ENCODE measurements at regions not wholly inside any gene's neighbourhood (a gene's known extent, or its start where the extent isn't known, plus 50 kb on each side); places are given as distances from the start of the nearest gene placed in this dataset.

DNA sequence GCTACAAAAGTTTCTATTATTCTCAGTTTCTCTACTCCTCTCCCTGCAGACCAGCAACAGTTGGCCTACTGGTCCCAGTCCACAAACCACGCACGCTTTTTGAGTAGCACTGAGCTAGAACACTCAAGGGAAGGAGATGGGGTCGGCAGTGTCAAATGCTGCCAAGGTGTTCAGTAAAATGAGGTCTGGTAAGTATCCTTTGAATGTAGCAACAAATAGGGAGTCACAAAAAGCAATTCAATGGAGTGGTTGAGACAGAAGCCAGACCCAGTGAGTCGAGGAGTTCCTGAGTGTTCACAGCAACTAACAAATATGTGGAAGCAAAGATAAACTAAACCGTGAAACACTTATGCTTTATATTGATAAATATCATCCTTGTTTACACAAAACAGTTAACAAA lies 355.7 kb downstream of the MID1IP1 start (continued):
- TF ChIP-seq, protein P1, sequence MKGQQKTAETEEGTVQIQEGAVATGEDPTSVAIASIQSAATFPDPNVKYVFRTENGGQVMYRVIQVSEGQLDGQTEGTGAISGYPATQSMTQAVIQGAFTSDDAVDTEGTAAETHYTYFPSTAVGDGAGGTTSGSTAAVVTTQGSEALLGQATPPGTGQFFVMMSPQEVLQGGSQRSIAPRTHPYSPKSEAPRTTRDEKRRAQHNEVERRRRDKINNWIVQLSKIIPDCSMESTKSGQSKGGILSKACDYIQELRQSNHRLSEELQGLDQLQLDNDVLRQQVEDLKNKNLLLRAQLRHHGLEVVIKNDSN (IDR thresholded peaks at IDR 0.05; ENCODE audit: borderline replicate concordance, low read depth) = no peak
- TF ChIP-seq MXI1 (IDR thresholded peaks at IDR 0.05; ENCODE audit: low read depth, low read length) = no peak

DNA sequence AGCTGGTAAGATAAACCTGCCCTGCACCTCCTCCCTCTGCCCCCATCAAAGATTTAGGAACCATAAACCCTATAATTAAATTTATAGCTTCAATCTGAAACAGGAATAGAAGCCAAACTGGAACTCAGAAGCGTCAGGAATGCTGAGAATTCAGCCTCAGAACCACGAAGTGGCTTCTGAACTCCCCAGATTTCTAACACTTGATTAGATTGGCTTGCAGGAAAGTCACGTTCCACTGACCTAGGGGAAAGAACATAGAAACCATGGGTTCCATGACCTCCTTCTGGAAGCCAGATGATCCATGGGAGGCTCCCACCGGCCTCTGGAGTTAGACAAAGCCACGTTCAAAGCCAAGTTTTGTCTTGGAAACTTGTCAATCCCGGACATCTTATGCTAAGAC lies 356.5 kb downstream of the MID1IP1 start:
- no peak for DNase-seq
- Histone ChIP-seq H3K9ac (no peak overlapping the region), H3K27ac (ENCODE audit: low read depth in 2 of 2, low read length in 1 of 2) (peak overlapping the region in 1 of 2 experiments; percentile 90; a peak in 1 of 4 replicates), H3K4me1 (ENCODE audit: control insufficient read depth in 1 of 2, insufficient read depth in 2 of 2, low read depth in 1 of 2, low read length in 1 of 2) (peaks cover 0 to 26% of the 10 kb centered on the region in 2 experiments; a peak in 2 of 4 replicates), H3K9me3 (no peaks in the 10 kb centered on the region), H3K27me3 (ENCODE audit: insufficient read depth) (peaks cover 15% of the 10 kb centered on the region; the same call in 1 of the 2 replicates), H3K36me3 (replicated peaks in 1 of 2; ENCODE audit: control insufficient read depth in 1 of 2, insufficient read depth in 2 of 2, low read length in 1 of 2) (no peaks in the 10 kb centered on the region), H3K9me2 (no peaks in the 10 kb centered on the region), H3K4me2 (no peak overlapping the region), H3K4me3 (ENCODE audit: low read depth in 2 of 2, low read length in 1 of 2) (no peak overlapping the region), H4K20me1 (ENCODE audit: insufficient read depth) (no peaks in the 10 kb centered on the region), H2AFZ (ENCODE audit: low read depth) (no peak overlapping the region), H3K79me2 (ENCODE audit: insufficient read depth) (no peaks in the 10 kb centered on the region), H3F3A (replicated peaks; ENCODE audit: insufficient read depth) (peaks cover 8% of the 10 kb centered on the region)
- CTCF ChIA-PET = interaction anchor here (1.3 kb wide), 1 partner anchor 8 kb away, joined by 5 read pairs; no protein-coding TSS in a partner anchor
- POLR2A ChIA-PET = interaction anchor here (0.6 to 1.3 kb wide), 2 partner anchors 408 to 791 kb away, joined by 3 read pairs; no protein-coding TSS in a partner anchor
- 25% methylated on average over 6 of the region's 6 CpGs for WGBS (ENCODE audit: low lambda C conversion rate)
- TF ChIP-seq EP300 (IDR thresholded peaks at IDR 0.05; ENCODE audit: borderline replicate concordance in 1 of 2, low read depth in 1 of 2, low read length in 1 of 2) = no peak
- no peak for TF ChIP-seq FOXJ3 (CRISPR knock-in tag; IDR thresholded peaks at IDR 0.05)
- no peak for TF ChIP-seq USF2 (IDR thresholded peaks at IDR 0.05; ENCODE audit: borderline replicate concordance, low read depth, low read length)
- TF ChIP-seq RXRA (IDR thresholded peaks at IDR 0.05; ENCODE audit: borderline replicate concordance, low read depth) = no peak
- no peak for TF ChIP-seq JUND (IDR thresholded peaks at IDR 0.05)
- TF ChIP-seq NFIC (IDR thresholded peaks at IDR 0.05; ENCODE audit: borderline replicate concordance) = no peak
- TF ChIP-seq CHD2 (IDR thresholded peaks at IDR 0.05; ENCODE audit: low read length, partially characterized antibody) = no peak
- no peak for TF ChIP-seq TAF1 (IDR thresholded peaks at IDR 0.05; ENCODE audit: borderline replicate concordance, low read depth, low read length)

GRCh38 chrX:39158801-39159657 lies 357.8 kb downstream of the MID1IP1 start:
- H3K4me2 ChIP-seq = peak overlapping the region; percentile 34; the same call in 1 of the 2 replicates
- CTCF ChIA-PET = interaction anchor here (2.3 kb wide), 1 partner anchor 9 kb away, joined by 13 read pairs; no protein-coding TSS in a partner anchor
- TF ChIP-seq MEF2A (IDR thresholded peaks at IDR 0.05; ENCODE audit: borderline replicate concordance, low read depth) (no peak), TEAD4 (IDR thresholded peaks at IDR 0.05; ENCODE audit: borderline replicate concordance, insufficient read depth) (no peak), GABPA (IDR thresholded peaks at IDR 0.05; ENCODE audit: low read depth) (no peak), FOXM1 (IDR thresholded peaks at IDR 0.05; ENCODE audit: low read depth) (0 out of 2 replicates have a peak, but pooled peaks have one; percentile 26), USF2 (IDR thresholded peaks at IDR 0.05; ENCODE audit: borderline replicate concordance, low read depth, low read length) (no peak), CHD2 (IDR thresholded peaks at IDR 0.05; ENCODE audit: low read length, partially characterized antibody) (peak; percentile 76), MXI1 (IDR thresholded peaks at IDR 0.05; ENCODE audit: low read depth, low read length) (peak; percentile 51), TCF12 (IDR thresholded peaks at IDR 0.05) (peak; percentile 36; the same call in 1 of the 2 replicates)
- TF ChIP-seq, protein P2, sequence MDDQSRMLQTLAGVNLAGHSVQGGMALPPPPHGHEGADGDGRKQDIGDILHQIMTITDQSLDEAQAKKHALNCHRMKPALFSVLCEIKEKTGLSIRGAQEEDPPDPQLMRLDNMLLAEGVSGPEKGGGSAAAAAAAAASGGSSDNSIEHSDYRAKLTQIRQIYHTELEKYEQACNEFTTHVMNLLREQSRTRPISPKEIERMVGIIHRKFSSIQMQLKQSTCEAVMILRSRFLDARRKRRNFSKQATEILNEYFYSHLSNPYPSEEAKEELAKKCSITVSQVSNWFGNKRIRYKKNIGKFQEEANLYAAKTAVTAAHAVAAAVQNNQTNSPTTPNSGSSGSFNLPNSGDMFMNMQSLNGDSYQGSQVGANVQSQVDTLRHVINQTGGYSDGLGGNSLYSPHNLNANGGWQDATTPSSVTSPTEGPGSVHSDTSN (IDR thresholded peaks at IDR 0.05) = no peak
- TF ChIP-seq, protein P3, sequence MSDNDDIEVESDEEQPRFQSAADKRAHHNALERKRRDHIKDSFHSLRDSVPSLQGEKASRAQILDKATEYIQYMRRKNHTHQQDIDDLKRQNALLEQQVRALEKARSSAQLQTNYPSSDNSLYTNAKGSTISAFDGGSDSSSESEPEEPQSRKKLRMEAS (IDR thresholded peaks at IDR 0.05; ENCODE audit: low read depth) = no peak

More at GRCh38 chrX:39158801-39159657, 357.8 kb downstream of the MID1IP1 start:
- no peaks in the 10 kb centered on the region for H3K36me3 ChIP-seq (replicated peaks in 1 of 2; ENCODE audit: control insufficient read depth in 1 of 2, insufficient read depth in 2 of 2, low read length in 1 of 2)
- H3K27me3 ChIP-seq (ENCODE audit: insufficient read depth) = peaks cover 23% of the 10 kb centered on the region; the same call in 1 of the 2 replicates
- no peaks in the 10 kb centered on the region for H3K79me2 ChIP-seq (ENCODE audit: insufficient read depth)
- no peaks in the 10 kb centered on the region for H3K9me3 ChIP-seq
- POLR2A ChIA-PET = interaction anchor here (0.5 to 1.3 kb wide), 3 partner anchors 355 to 789 kb away, joined by 3 read pairs; no protein-coding TSS in a partner anchor
- no peak overlapping the region for H3K9ac ChIP-seq
- peaks cover 8% of the 10 kb centered on the region for H3F3A ChIP-seq (replicated peaks; ENCODE audit: insufficient read depth)
- no peak overlapping the region for H2AFZ ChIP-seq (ENCODE audit: low read depth)
- WGBS (ENCODE audit: low lambda C conversion rate) = 4% methylated on average over 11 of the region's 11 CpGs
- H3K4me1 ChIP-seq (ENCODE audit: control insufficient read depth in 1 of 2, insufficient read depth in 2 of 2, low read depth in 1 of 2, low read length in 1 of 2) = peaks cover 0 to 23% of the 10 kb centered on the region in 2 experiments; a peak in 2 of 4 replicates
- H3K27ac ChIP-seq (ENCODE audit: low read depth in 2 of 2, low read length in 1 of 2) = peak overlapping the region; percentile 77 to 90
- H3K4me3 ChIP-seq (ENCODE audit: low read depth in 2 of 2, low read length in 1 of 2) = peak overlapping the region in 1 of 2 experiments; percentile 28; a peak in 1 of 4 replicates
- peak; percentile 59 for DNase-seq
- H4K20me1 ChIP-seq (ENCODE audit: insufficient read depth) = no peaks in the 10 kb centered on the region
- no peaks in the 10 kb centered on the region for H3K9me2 ChIP-seq
